ENCODE measurements at regions not wholly inside any gene's neighbourhood (a gene's known extent, or its start where the extent isn't known, plus 50 kb on each side); places are given as distances from the start of the nearest gene placed in this dataset.
"Not testable (repeated sequence)": the region's sequence is repeated elsewhere in the genome, so short reads cannot be mapped to it uniquely, and the experiment has no call there.

DNA sequence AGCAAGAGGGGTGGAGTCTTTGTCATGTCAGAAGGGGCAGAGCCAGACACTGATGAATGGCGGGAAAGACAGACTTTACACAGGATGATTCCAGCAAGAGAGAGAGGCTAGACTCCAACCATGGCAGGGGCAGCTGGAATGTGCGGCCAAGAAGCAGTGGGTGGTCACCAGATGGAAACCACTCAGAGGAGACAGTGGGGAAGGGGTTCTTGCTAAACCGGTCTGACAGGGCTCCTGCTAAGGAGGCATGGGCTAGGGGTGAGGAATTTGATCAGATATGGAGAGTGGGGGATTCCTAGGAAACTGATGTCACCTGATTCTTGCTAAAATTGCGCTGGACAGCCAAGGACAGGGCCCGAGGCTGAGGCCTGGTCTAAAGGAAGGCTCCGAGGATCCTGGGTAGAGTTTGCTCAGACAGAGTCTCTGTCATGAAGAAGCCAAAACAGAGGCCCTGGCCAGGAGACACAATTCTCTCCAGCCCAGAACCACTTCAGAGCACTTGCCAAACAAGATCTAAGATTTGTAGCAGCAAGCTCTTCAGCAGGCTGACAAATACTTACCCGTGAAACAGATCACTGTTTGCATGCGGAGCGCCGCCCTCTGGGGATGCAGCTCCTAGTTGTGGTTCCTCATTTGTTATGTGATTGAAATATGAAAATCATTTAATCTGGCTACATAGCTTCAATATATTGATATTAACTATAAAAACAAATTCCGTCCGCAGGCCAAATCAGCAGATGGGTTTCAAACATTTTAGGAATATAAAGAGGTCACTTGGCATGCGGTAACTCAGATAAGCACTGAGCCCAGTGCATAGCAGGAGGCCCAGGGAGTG lies 377.0 kb downstream of the TCERG1L start:
- ATAC-seq, result no peak
- H3K4me3 Mint-ChIP-seq, result no peak overlapping the region
- H3K9me3 Mint-ChIP-seq, result no peaks in the 10 kb centered on the region
- H3K27me3 Mint-ChIP-seq (ENCODE audit: low read depth), result peaks cover 3% of the 10 kb centered on the region
- DNase-seq, result no peak
- no peaks in the 10 kb centered on the region for H3K36me3 Mint-ChIP-seq (ENCODE audit: insufficient read depth)
- no peaks in the 10 kb centered on the region for H3K4me1 Mint-ChIP-seq (ENCODE audit: low read depth)

DNA sequence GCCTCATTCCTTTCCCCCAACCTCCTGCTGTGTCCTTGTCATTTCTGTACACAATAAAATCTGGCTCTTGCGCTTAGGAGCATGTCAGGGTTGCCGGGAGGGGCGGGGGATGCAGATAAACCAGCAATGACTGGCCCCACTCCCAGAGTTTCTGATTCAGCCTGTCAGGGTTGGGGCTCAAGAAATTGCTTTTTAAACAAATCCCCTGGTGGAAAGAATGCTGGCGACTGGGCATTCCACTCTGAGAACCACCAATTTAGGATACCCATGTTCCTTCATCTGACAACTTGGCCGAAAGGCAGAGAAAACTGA lies 376.4 kb downstream of the TCERG1L start:
- no peaks in the 10 kb centered on the region for H3K4me1 Mint-ChIP-seq (ENCODE audit: low read depth)
- no peak overlapping the region for H3K4me3 Mint-ChIP-seq
- H3K27me3 Mint-ChIP-seq (ENCODE audit: low read depth), result peaks cover 3% of the 10 kb centered on the region
- H3K36me3 Mint-ChIP-seq (ENCODE audit: insufficient read depth), result no peaks in the 10 kb centered on the region
- no peak for DNase-seq
- no peak for ATAC-seq
- H3K9me3 Mint-ChIP-seq, result no peaks in the 10 kb centered on the region

DNA sequence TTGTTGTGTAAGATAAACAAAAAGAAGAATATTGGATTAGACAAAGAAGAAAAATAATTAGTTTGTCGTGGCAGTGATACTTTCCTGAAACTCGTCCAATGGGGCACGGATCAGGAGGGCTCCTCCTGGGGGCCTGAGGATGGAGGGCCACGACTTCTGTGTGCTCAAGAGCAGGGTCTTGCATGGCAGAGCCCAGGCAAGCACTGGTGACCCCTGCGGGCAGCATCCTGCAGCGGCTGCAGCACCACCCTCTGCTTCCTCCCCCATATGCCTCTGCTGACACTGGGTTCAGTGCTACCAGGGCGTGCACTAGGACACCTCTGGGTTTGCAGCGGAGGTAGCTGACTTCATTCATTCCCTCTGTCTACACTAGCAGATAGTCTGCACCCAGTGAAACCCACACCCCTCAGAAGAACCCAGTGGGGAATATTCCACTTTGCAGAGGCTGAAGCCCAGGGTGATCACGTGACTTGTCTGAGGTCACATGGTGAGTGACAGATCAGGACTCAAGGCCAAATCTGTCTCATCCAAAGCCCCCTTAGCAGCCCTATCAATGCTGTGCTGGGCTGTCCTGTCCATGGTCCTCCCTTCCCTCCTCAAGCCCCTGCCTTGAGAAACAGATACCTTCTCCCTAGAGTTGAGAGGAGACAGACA lies 375.5 kb downstream of the TCERG1L start:
- no peaks in the 10 kb centered on the region for H3K36me3 Mint-ChIP-seq (ENCODE audit: insufficient read depth)
- no peaks in the 10 kb centered on the region for H3K9me3 Mint-ChIP-seq
- peaks cover 3% of the 10 kb centered on the region for H3K27me3 Mint-ChIP-seq (ENCODE audit: low read depth)
- H3K4me3 Mint-ChIP-seq, result no peak overlapping the region
- no peaks in the 10 kb centered on the region for H3K4me1 Mint-ChIP-seq (ENCODE audit: low read depth)
- DNase-seq (no peak), ATAC-seq (no peak)

DNA sequence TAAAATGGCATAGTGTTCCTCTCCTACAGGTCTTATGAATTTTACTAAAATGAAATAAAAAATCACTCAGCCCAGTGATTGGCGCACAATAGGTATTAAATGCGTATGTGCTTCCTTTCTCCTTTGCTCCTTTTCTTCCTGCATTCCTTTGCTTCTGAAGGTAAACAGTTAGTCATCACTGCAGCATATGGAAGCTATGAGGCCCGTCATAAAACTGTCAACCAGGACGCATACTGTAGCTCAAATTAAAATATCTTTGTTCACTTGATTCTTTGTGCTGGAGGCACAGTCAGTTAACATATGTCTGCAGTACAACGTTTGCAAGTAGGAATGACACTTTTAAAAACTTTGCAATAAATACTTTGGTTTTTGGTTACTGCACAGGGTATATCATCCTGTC lies 374.7 kb downstream of the TCERG1L start:
- ATAC-seq (no peak), DNase-seq (no peak)
- Mint-ChIP-seq H3K9me3 (no peaks in the 10 kb centered on the region), H3K36me3 (ENCODE audit: insufficient read depth) (no peaks in the 10 kb centered on the region), H3K27me3 (ENCODE audit: low read depth) (peaks cover 3% of the 10 kb centered on the region), H3K4me3 (no peak overlapping the region), H3K4me1 (ENCODE audit: low read depth) (no peaks in the 10 kb centered on the region)

DNA sequence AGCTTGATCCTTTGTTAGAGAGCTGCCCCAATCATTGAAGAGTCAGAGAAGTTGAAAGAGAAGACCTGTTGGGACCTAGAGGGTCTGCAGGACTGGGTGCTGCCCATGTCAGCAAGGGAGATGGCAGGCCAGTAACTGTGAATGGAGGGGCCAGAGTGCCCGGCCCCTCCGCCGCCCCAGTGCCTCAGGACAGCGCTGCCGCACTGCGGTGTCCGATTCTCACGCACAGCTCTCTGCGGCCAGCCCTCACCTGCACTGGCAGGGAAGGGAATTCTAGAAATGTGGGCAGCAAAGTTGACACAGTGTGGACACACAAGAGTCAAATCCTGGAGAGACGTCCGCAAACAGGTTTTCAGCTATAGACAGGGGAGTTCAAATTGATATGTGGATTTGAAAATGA lies 373.5 kb downstream of the TCERG1L start:
- ATAC-seq (no peak), DNase-seq (no peak)
- Mint-ChIP-seq H3K36me3 (ENCODE audit: insufficient read depth) (no peaks in the 10 kb centered on the region), H3K4me3 (no peak overlapping the region), H3K27me3 (ENCODE audit: low read depth) (peaks cover 3% of the 10 kb centered on the region), H3K4me1 (ENCODE audit: low read depth) (no peaks in the 10 kb centered on the region), H3K9me3 (no peaks in the 10 kb centered on the region)

DNA sequence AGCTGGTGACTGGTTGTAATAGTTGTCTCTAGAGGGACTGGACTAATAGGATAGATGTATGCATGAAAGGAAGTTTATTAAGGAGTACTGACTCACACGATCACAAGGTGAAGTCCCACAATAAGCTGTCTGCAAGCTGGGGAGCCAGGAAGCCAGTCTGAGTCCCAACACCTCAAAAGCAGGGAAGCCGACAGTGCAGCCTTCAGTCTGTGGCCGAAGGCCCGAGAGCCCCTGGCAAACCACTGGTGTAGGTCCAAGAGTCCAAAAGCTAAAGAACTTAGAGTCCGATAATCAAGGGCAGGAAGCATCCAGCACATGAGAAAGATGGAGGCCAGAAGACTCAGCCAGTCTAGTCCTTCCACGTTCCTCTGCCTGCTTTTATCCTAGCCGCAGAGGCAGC lies 372.6 kb downstream of the TCERG1L start:
- not testable (repeated sequence) for H3K27me3 Mint-ChIP-seq (ENCODE audit: low read depth); DNase-seq; H3K4me1 Mint-ChIP-seq (ENCODE audit: low read depth); ATAC-seq; H3K9me3 Mint-ChIP-seq; H3K4me3 Mint-ChIP-seq; H3K36me3 Mint-ChIP-seq (ENCODE audit: insufficient read depth)

DNA sequence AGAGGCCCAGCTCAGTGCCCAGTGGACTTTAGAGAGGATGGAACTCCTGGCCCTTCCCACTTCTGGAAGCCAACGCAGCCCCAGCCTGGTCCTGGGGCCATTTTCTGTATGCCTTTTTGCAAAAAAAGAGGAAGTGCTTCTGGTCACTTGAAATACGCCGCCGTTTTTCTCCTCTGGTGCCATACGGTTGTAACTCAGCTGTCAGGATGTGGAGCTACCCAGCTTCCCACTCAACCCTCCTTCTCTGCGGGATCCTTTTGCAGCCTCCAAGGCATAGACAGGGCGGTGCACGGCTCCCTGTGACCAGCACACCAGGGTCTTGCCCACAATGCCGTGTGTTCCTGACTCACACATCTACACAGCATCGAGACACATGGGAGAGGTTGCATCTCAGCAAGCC lies 369.6 kb downstream of the TCERG1L start:
- Mint-ChIP-seq H3K9me3 (no peaks in the 10 kb centered on the region), H3K27me3 (ENCODE audit: low read depth) (peaks cover 3% of the 10 kb centered on the region), H3K36me3 (ENCODE audit: insufficient read depth) (no peaks in the 10 kb centered on the region), H3K4me1 (ENCODE audit: low read depth) (no peaks in the 10 kb centered on the region), H3K4me3 (no peak overlapping the region)
- DNase-seq, result no peak
- ATAC-seq, result no peak

DNA sequence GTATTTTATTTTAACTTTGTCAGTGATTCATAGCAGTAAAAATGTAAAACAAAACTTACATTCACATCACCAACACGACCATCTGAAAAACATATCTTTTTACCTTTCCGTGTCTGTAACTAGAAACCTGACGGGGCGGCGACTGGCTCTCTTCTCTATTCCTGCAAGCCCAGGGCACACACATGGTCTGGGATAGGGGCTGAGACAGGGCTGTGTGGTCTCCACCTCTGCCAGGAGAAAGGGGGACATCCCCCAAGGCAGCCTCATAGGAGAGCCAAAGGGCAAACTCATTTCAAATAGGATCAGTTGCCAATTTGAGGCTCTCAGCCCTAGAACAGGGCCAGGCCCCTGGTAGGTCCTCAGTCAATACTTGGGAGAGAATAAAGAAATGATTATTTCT lies 359.4 kb downstream of the TCERG1L start:
- no peak for ATAC-seq
- Mint-ChIP-seq H3K4me1 (ENCODE audit: low read depth) (no peaks in the 10 kb centered on the region), H3K27me3 (ENCODE audit: low read depth) (no peaks in the 10 kb centered on the region), H3K36me3 (ENCODE audit: insufficient read depth) (no peaks in the 10 kb centered on the region), H3K9me3 (no peaks in the 10 kb centered on the region), H3K4me3 (no peak overlapping the region)
- DNase-seq, result no peak

DNA sequence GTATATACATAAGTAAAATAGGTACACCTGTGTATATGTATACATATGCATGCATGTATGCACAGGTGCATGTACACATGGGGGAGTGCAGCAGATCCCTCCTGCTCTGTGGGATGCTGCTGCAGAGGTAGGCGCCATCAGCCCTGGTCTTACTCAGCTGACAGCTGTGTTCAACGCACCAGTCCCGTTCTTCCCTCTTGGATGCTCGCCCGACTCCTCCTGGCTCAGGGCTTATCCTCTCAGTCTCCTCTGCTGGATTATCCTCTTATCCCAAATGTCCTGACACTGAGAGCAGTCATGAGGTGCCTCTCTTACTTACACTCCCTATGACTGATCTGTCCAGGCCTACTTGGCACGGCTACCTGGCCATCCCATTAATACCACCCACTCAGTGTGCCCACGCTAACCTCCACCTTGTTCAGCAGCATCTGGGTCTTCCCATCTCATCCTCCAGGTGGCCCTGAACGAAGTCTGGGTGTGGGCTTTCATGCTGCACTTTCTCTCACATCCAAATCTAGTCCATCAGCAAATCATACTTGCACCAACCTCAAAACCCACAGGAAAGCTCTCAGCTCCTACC lies 357.1 kb downstream of the TCERG1L start:
- H3K4me1 Mint-ChIP-seq (ENCODE audit: low read depth), result no peaks in the 10 kb centered on the region
- no peak for DNase-seq
- no peaks in the 10 kb centered on the region for H3K27me3 Mint-ChIP-seq (ENCODE audit: low read depth)
- no peaks in the 10 kb centered on the region for H3K9me3 Mint-ChIP-seq
- H3K36me3 Mint-ChIP-seq (ENCODE audit: insufficient read depth), result no peaks in the 10 kb centered on the region
- no peak for ATAC-seq
- no peak overlapping the region for H3K4me3 Mint-ChIP-seq

DNA sequence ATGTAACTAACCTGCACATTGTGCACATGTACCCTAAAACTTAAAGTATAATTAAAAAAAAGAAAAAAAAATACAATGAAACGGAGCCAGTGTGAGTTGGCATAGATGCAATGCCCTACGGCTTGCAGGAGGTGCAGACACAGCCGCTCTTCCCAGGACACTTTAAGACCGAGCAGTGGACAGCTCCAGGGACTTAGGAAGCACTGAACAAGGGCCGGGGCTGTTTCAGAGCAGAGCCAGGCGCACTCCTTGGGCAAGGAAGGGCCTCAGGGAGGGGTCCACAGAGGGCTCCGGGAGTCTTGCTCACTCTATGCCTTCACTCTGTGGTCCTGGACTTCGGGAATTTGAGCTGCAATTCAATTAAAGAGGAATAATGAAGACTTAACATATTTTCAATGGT lies 355.3 kb downstream of the TCERG1L start:
- DNase-seq, result no peak
- Mint-ChIP-seq H3K9me3 (no peaks in the 10 kb centered on the region), H3K4me3 (no peak overlapping the region), H3K36me3 (ENCODE audit: insufficient read depth) (no peaks in the 10 kb centered on the region), H3K4me1 (ENCODE audit: low read depth) (no peaks in the 10 kb centered on the region), H3K27me3 (ENCODE audit: low read depth) (no peaks in the 10 kb centered on the region)
- no peak for ATAC-seq

DNA sequence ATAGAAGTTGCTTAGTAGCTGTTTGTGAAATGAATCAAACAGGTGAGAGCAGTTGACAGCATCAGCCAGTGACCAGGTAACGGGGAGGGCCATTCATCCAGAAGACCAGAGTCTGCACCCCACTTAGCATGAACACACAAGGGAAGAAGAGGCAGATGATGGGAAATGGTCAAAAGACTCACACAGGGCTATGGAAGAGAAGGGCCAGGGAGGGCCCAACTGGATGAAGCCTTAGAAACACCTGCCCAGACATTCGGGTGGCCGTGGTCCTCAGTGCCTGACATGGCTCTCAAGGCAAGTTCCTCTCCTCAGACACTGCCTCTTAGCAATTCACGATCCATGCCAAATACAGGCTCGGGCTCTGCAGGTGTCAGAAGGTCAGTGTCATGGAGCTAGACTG lies 354.1 kb downstream of the TCERG1L start:
- DNase-seq (no peak), ATAC-seq (no peak)
- Mint-ChIP-seq H3K27me3 (ENCODE audit: low read depth) (no peaks in the 10 kb centered on the region), H3K36me3 (ENCODE audit: insufficient read depth) (no peaks in the 10 kb centered on the region), H3K9me3 (no peaks in the 10 kb centered on the region), H3K4me3 (no peak overlapping the region), H3K4me1 (ENCODE audit: low read depth) (no peaks in the 10 kb centered on the region)

DNA sequence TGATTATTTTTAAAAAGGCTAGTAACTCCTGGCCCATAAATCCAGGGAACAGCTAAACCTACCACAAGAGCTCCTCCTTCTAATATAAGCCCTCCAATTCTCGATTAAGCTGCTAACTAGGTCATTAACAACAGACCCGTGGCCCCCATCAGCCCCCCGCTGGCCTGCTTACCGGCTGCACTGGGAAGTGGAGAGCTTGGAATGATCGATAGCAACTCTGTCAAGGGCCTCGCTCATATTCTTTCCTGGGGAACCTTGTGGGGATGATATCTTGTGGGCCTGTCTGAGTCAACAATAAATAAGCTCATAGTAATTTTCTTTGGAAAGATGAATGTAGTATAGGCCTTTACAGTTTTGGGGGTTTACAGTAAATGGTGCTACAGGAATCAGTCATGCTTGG lies 353.5 kb downstream of the TCERG1L start:
- no peaks in the 10 kb centered on the region for H3K9me3 Mint-ChIP-seq
- no peaks in the 10 kb centered on the region for H3K4me1 Mint-ChIP-seq (ENCODE audit: low read depth)
- H3K27me3 Mint-ChIP-seq (ENCODE audit: low read depth), result no peaks in the 10 kb centered on the region
- no peak for ATAC-seq
- no peak overlapping the region for H3K4me3 Mint-ChIP-seq
- no peaks in the 10 kb centered on the region for H3K36me3 Mint-ChIP-seq (ENCODE audit: insufficient read depth)
- no peak for DNase-seq

DNA sequence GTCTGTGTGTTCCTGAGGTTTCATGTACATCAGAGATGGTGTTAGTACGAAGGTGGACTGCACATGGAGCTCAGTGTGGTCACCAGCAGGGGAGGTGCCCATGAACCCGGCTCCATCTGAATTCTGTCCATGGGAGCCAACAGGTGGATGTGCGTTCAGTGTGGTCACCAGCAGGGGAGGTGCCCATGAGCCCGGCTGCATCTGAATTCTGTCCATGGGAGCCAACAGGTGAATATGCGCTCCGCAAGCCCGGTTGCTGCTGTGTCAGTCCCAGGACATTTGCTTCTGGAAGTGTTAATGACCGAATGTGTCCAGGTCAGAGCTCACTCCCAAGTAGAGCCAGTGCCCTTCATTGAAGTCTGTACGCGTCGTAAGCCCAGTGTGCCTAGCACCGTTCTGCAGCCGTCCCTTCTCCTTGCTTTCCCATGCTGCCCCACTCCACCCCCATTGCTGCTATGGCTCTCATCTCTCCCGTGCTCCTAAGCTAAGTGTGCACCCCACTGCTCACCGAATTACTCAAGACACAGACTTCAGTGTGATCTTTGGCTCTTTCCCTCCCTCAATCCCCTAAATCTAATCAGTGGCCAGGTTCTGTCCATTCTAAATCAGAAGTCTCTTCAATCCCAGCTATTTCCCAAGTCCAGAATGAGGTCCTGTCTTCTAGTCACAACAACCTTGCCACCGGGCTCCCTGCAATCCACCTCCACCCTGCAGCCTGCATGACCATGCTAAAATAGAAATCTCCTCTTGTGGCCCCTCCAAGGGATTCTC lies 352.4 kb downstream of the TCERG1L start:
- Mint-ChIP-seq H3K36me3 (ENCODE audit: insufficient read depth) (no peaks in the 10 kb centered on the region), H3K27me3 (ENCODE audit: low read depth) (no peaks in the 10 kb centered on the region), H3K4me3 (no peak overlapping the region), H3K9me3 (no peaks in the 10 kb centered on the region), H3K4me1 (ENCODE audit: low read depth) (no peaks in the 10 kb centered on the region)
- ATAC-seq, result no peak
- DNase-seq, result no peak

DNA sequence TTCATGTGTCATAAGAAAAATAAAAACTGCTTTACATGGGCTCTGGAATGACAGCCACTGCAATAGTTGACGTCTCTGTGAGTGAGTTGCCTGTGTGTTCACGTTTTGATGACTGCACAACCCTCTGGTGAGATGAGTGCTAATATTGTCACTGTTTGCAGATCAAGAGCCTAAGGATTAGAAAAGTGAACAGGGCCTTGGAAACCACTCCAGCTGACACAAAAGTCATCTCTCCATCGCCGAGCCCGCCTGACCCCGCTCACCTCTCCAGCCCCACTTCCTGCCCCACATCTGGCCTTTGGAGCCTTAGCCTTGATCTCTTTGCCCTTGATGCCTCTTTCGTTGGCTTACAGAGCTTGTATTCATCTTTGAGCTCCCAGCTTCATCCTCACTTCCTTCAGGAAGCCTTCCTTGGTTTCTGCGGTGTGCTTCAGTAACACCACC lies 351.7 kb downstream of the TCERG1L start:
- no peaks in the 10 kb centered on the region for H3K4me1 Mint-ChIP-seq (ENCODE audit: low read depth)
- H3K36me3 Mint-ChIP-seq (ENCODE audit: insufficient read depth), result no peaks in the 10 kb centered on the region
- no peak overlapping the region for H3K4me3 Mint-ChIP-seq
- ATAC-seq (no peak), DNase-seq (no peak)
- H3K27me3 Mint-ChIP-seq (ENCODE audit: low read depth), result no peaks in the 10 kb centered on the region
- H3K9me3 Mint-ChIP-seq, result no peaks in the 10 kb centered on the region

Measured in activated T-cell treated with anti-CD3 and anti-CD28 coated beads, Interleukin-2, amount 50 U/mL, for 4 hours (primary cell).